Calu3 (cell line): ENCODE measurements at regions not wholly inside any gene's neighbourhood (a gene's known extent, or its start where the extent isn't known, plus 50 kb on each side); places are given as distances from the start of the nearest gene placed in this dataset.

ENCODE experiments used
- BruUV-seq: library from RNA; stranded (reverse); fragments of 400-500 nt; replicated peaks from 2 replicates; lab custom pipeline; 2021; lab: Mats Ljungman, UMichigan
- CTCF ChIA-PET: fragments of 300-600 bp; sonication (Branson Sonifier 250); formaldehyde crosslinking; loops from one replicate; lab custom pipeline; 2022; ENCODE audit warnings: antibody characterized with exemption; lab: Charles Lee
- DNase-seq: peaks from one replicate; pipeline ENCODE4 v3.0.0; 2022
- H3K27ac Mint-ChIP-seq: one replicate; pipeline ENCODE4 v1.8.0; 2022; ENCODE audit warnings: mixed read lengths; ENCODE audit not compliant: unreplicated experiment
- H3K27me3 Mint-ChIP-seq: one replicate; pipeline ENCODE4 v1.8.0; 2022; ENCODE audit warnings: mixed read lengths; ENCODE audit not compliant: unreplicated experiment
- H3K36me3 Mint-ChIP-seq: one replicate; pipeline ENCODE4 v1.8.0; 2022; ENCODE audit warnings: mild to moderate bottlenecking, moderate library complexity, mixed read lengths; ENCODE audit not compliant: insufficient read depth, unreplicated experiment
- H3K4me1 Mint-ChIP-seq: one replicate; pipeline ENCODE4 v1.8.0; 2022; ENCODE audit warnings: mild to moderate bottlenecking, low read depth, mixed read lengths; ENCODE audit not compliant: unreplicated experiment
- H3K4me3 Mint-ChIP-seq: one replicate; pipeline ENCODE4 v1.8.0; 2022; ENCODE audit warnings: mild to moderate bottlenecking, low read depth, moderate library complexity, mixed read lengths; ENCODE audit not compliant: unreplicated experiment
- H3K9me3 Mint-ChIP-seq: one replicate; pipeline ENCODE4 v1.8.0; 2022; ENCODE audit warnings: low read depth, mixed read lengths; ENCODE audit not compliant: unreplicated experiment
- CTCF ChIP-seq: fragments of 200-600 bp; IDR thresholded peaks from one replicate; pipeline ENCODE4 v1.8.0; 2022; ENCODE audit warnings: antibody characterized with exemption; ENCODE audit not compliant: unreplicated experiment
- intact Hi-C: fragments of 100-400 bp; cut with micrococcal nuclease; formaldehyde crosslinking; loops from one replicate; pipeline ENCODE4 v1.10.0; 2022; ENCODE audit not compliant: unreplicated experiment

- intact Hi-C loops, result no loop called here
- CTCF ChIA-PET, result no interaction called here
- Mint-ChIP-seq H3K27ac (no peak overlapping the region), H3K9me3 (peaks cover 3% of the 10 kb centered on the region), H3K4me3 (no peak overlapping the region), H3K4me1 (no peaks in the 10 kb centered on the region), H3K27me3 (no peaks in the 10 kb centered on the region), H3K36me3 (no peaks in the 10 kb centered on the region)
- no TSS peak for BruUV-seq
- TF ChIP-seq CTCF, result no peak
- no peak for DNase-seq
These were observed 2896.3 kb upstream of the PCDH20 start for GRCh38 chr13:64311948-64312347.

- TF ChIP-seq CTCF, result no peak
- no peaks in the 10 kb centered on the region for H3K36me3 Mint-ChIP-seq
- no peak overlapping the region for H3K4me3 Mint-ChIP-seq
- H3K9me3 Mint-ChIP-seq, result peaks cover 3% of the 10 kb centered on the region
- H3K4me1 Mint-ChIP-seq, result no peaks in the 10 kb centered on the region
- DNase-seq, result no peak
- no TSS peak for BruUV-seq
- no peak overlapping the region for H3K27ac Mint-ChIP-seq
- intact Hi-C loops, result no loop called here
- CTCF ChIA-PET, result no interaction called here
- H3K27me3 Mint-ChIP-seq, result no peaks in the 10 kb centered on the region
These were observed 2895.5 kb upstream of the PCDH20 start for GRCh38 chr13:64311112-64311511.

GRCh38 chr13:64305246-64305645, 2889.6 kb upstream of the PCDH20 start:
- Mint-ChIP-seq H3K9me3 (peaks cover 3% of the 10 kb centered on the region), H3K4me3 (no peak overlapping the region), H3K4me1 (no peaks in the 10 kb centered on the region), H3K27me3 (no peaks in the 10 kb centered on the region), H3K27ac (no peak overlapping the region), H3K36me3 (no peaks in the 10 kb centered on the region)
- BruUV-seq, result no TSS peak
- no peak for TF ChIP-seq CTCF
- intact Hi-C loops, result no loop called here
- CTCF ChIA-PET, result interaction anchor here (0.7 kb wide), 1 partner anchor 911 kb away, joined by 3 read pairs; no protein-coding TSS in a partner anchor
- DNase-seq, result no peak

GRCh38 chr13:64300239-64300638, 2884.6 kb upstream of the PCDH20 start:
- H3K27ac Mint-ChIP-seq, result no peak overlapping the region
- H3K9me3 Mint-ChIP-seq, result peaks cover 3% of the 10 kb centered on the region
- no peaks in the 10 kb centered on the region for H3K4me1 Mint-ChIP-seq
- intact Hi-C loops, result no loop called here
- BruUV-seq, result no TSS peak
- no peak for TF ChIP-seq CTCF
- H3K27me3 Mint-ChIP-seq, result no peaks in the 10 kb centered on the region
- no peak for DNase-seq
- no peak overlapping the region for H3K4me3 Mint-ChIP-seq
- no peaks in the 10 kb centered on the region for H3K36me3 Mint-ChIP-seq
- CTCF ChIA-PET, result no interaction called here

GRCh38 chr13:64293923-64294322, 2878.3 kb upstream of the PCDH20 start:
- H3K4me1 Mint-ChIP-seq, result no peaks in the 10 kb centered on the region
- BruUV-seq, result no TSS peak
- intact Hi-C loops, result no loop called here
- CTCF ChIA-PET, result no interaction called here
- DNase-seq, result no peak
- H3K9me3 Mint-ChIP-seq, result peaks cover 6% of the 10 kb centered on the region
- TF ChIP-seq CTCF, result no peak
- no peak overlapping the region for H3K27ac Mint-ChIP-seq
- H3K36me3 Mint-ChIP-seq, result no peaks in the 10 kb centered on the region
- H3K4me3 Mint-ChIP-seq, result no peak overlapping the region
- no peaks in the 10 kb centered on the region for H3K27me3 Mint-ChIP-seq
